Epithelial cell of esophagus (primary cell): ENCODE measurements at regions not wholly inside any gene's neighbourhood (a gene's known extent, or its start where the extent isn't known, plus 50 kb on each side); places are given as distances from the start of the nearest gene placed in this dataset.
A peak's percentile ranks its signal among the peaks of the same experiment; 100 is the strongest.

ENCODE experiments used
- DNase-seq: peaks from one replicate; pipeline ENCODE4 v3.0.0; 2010; ENCODE audit warnings: low read depth
- H3K4me3 ChIP-seq: 2 replicates; pipeline ENCODE4 v1.5.1; 2011; ENCODE audit warnings: mild to moderate bottlenecking, low read length, control low read depth
- CTCF ChIP-seq: IDR thresholded peaks from 2 replicates; pipeline ENCODE4 v1.5.1; 2011; ENCODE audit warnings: low read depth, mild to moderate bottlenecking, low read length, control low read depth, inconsistent platforms; ENCODE audit not compliant: insufficient read depth; ENCODE audit errors: missing control alignments

- DNase-seq: no peak
- no peak for TF ChIP-seq CTCF
- H3K4me3 ChIP-seq: no peak overlapping the region
Observed at GRCh38 chr1:96334236-96334557, 387.4 kb upstream of the PTBP2 start.

- no peak for DNase-seq
- no peak for TF ChIP-seq CTCF
- H3K4me3 ChIP-seq: no peak overlapping the region
Observed at GRCh38 chr1:96338622-96339021, 383.0 kb upstream of the PTBP2 start.

GRCh38 chr1:96340686-96341085 is 380.9 kb upstream of the PTBP2 start:
- no peak overlapping the region for H3K4me3 ChIP-seq
- no peak for TF ChIP-seq CTCF
- no peak for DNase-seq

GRCh38 chr1:96346719-96347118 is 374.9 kb upstream of the PTBP2 start:
- no peak overlapping the region for H3K4me3 ChIP-seq
- DNase-seq: no peak

GRCh38 chr1:96349896-96350295 is 371.7 kb upstream of the PTBP2 start:
- DNase-seq: no peak
- no peak overlapping the region for H3K4me3 ChIP-seq
- no peak for TF ChIP-seq CTCF

More at GRCh38 chr1:96346719-96347118, 374.9 kb upstream of the PTBP2 start:
- peak; percentile 13 for TF ChIP-seq CTCF

GRCh38 chr1:96352733-96353132 is 368.9 kb upstream of the PTBP2 start:
- H3K4me3 ChIP-seq: no peak overlapping the region
- no peak for TF ChIP-seq CTCF
- no peak for DNase-seq

- DNase-seq: no peak
- no peak overlapping the region for H3K4me3 ChIP-seq
- TF ChIP-seq CTCF: no peak
Observed at GRCh38 chr1:96355521-96355920, 366.1 kb upstream of the PTBP2 start.
